ENCODE measurements at regions not wholly inside any gene's neighbourhood (a gene's known extent, or its start where the extent isn't known, plus 50 kb on each side); places are given as distances from the start of the nearest gene placed in this dataset.
"Not testable (repeated sequence)": the region's sequence is repeated elsewhere in the genome, so short reads cannot be mapped to it uniquely, and the experiment has no call there.

- CTCF ChIA-PET (ENCODE audit: partially characterized antibody); DNase-seq (ENCODE audit: low read depth in 1 of 2, low spot score in 2 of 2): not testable (repeated sequence)
Measured at GRCh38 chrX:94341730-94342129, 667.7 kb downstream of the FAM133A start.

More at GRCh38 chrX:94341730-94342129, 667.7 kb downstream of the FAM133A start:
- H2BK5ac ChIP-seq (ENCODE audit: low read depth, low read length); H2BK15ac ChIP-seq (ENCODE audit: low read length); H4K20me1 ChIP-seq (replicated peaks in 1 of 2; ENCODE audit: control insufficient read depth in 1 of 2, insufficient read depth in 2 of 2, low read length in 2 of 2); H2BK12ac ChIP-seq (ENCODE audit: low read depth, low read length); H3K9ac ChIP-seq (replicated peaks in 1 of 4; ENCODE audit: extremely low read depth in 1 of 4, low read depth in 3 of 4, low read length in 3 of 4); H3K4me2 ChIP-seq (ENCODE audit: insufficient read depth in 1 of 2, low read depth in 2 of 2, low read length in 2 of 2); H3K79me2 ChIP-seq (ENCODE audit: control insufficient read depth in 1 of 2, insufficient read depth in 2 of 2, low read length in 2 of 2); H2AFZ ChIP-seq (ENCODE audit: low read length); H3K4me3 ChIP-seq (ENCODE audit: extremely low read depth in 1 of 4, insufficient read depth in 2 of 4, low read depth in 3 of 4, low read length in 4 of 4); H3K79me1 ChIP-seq (ENCODE audit: low read depth, low read length); H2BK120ac ChIP-seq (replicated peaks; ENCODE audit: low read depth, low read length); H4K91ac ChIP-seq (replicated peaks; ENCODE audit: insufficient read length, low read length); H2BK20ac ChIP-seq (ENCODE audit: low read length); H4K8ac ChIP-seq (ENCODE audit: extremely low read depth, insufficient read depth, low read length); H3K27ac ChIP-seq (ENCODE audit: low read depth, low read length); POLR2A ChIA-PET (ENCODE audit: partially characterized antibody); H3K27me3 ChIP-seq (replicated peaks in 1 of 4; ENCODE audit: control insufficient read depth in 3 of 4, extremely low read depth in 1 of 4, insufficient read depth in 3 of 4, low read length in 3 of 4); H3K4ac ChIP-seq (replicated peaks; ENCODE audit: insufficient read length, low read depth, low read length); H3K18ac ChIP-seq (ENCODE audit: extremely low read depth, low read length); H2AK5ac ChIP-seq (ENCODE audit: low read depth, low read length); FAIRE-seq; H3K9me3 ChIP-seq (ENCODE audit: insufficient read depth in 2 of 2, low read depth in 1 of 2, low read length in 1 of 2); H3K14ac ChIP-seq (ENCODE audit: insufficient read length); H4K5ac ChIP-seq (ENCODE audit: insufficient read length, low read depth, low read length); H3K56ac ChIP-seq (replicated peaks; ENCODE audit: insufficient read length, low read depth, low read length); H3K23me2 ChIP-seq (ENCODE audit: low read depth, low read length); H3K4me1 ChIP-seq (replicated peaks in 1 of 4; ENCODE audit: control insufficient read depth in 3 of 4, insufficient read depth in 4 of 4, low read length in 3 of 4); H3K23ac ChIP-seq (ENCODE audit: insufficient read length); H3K36me3 ChIP-seq (ENCODE audit: control insufficient read depth in 2 of 4, insufficient read depth in 4 of 4, low read length in 3 of 4): not testable (repeated sequence)
- 92% methylated on average over 7 of the region's 7 CpGs; no CpG with 5 or more reads in 1 of the 2 experiments for WGBS, 2 experiments (ENCODE audit: extremely low coverage in 1 of 2, insufficient coverage in 1 of 2, insufficient read length in 1 of 2, insufficient replicate concordance in 2 of 2, low coverage in 1 of 2, low lambda C conversion rate in 2 of 2, missing lambda C conversion rate in 1 of 2)

Measured in H1 (cell line).